ENCODE measurements at regions not wholly inside any gene's neighbourhood (a gene's known extent, or its start where the extent isn't known, plus 50 kb on each side); places are given as distances from the start of the nearest gene placed in this dataset.

DNA sequence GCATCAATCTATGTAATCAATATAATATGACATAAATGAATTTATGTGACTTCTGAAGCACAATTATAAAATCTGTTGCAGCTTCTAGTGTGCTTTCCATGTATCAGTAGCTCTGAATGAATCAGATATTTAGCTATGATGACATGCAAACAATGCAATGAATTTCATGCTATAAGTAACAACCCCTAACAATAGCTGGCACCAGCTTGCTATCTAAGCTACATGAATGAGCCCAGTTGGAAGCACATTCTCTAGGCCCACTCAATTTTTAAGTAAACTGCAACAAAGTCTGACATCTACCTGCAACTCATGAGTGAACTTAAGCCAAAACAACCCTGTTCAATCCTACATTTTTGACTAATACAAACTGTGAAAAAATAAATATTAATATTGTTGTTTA lies 507.3 kb upstream of the ROBO1 start:
- TF ChIP-seq, protein P1, sequence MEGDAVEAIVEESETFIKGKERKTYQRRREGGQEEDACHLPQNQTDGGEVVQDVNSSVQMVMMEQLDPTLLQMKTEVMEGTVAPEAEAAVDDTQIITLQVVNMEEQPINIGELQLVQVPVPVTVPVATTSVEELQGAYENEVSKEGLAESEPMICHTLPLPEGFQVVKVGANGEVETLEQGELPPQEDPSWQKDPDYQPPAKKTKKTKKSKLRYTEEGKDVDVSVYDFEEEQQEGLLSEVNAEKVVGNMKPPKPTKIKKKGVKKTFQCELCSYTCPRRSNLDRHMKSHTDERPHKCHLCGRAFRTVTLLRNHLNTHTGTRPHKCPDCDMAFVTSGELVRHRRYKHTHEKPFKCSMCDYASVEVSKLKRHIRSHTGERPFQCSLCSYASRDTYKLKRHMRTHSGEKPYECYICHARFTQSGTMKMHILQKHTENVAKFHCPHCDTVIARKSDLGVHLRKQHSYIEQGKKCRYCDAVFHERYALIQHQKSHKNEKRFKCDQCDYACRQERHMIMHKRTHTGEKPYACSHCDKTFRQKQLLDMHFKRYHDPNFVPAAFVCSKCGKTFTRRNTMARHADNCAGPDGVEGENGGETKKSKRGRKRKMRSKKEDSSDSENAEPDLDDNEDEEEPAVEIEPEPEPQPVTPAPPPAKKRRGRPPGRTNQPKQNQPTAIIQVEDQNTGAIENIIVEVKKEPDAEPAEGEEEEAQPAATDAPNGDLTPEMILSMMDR (IDR thresholded peaks at IDR 0.05), result no peak
- TF ChIP-seq POLR2A (IDR thresholded peaks at IDR 0.05), result no peak

Measured in Peyer's patch (tissue), 4 donors.